ENCODE measurements at regions not wholly inside any gene's neighbourhood (a gene's known extent, or its start where the extent isn't known, plus 50 kb on each side); places are given as distances from the start of the nearest gene placed in this dataset.

DNA sequence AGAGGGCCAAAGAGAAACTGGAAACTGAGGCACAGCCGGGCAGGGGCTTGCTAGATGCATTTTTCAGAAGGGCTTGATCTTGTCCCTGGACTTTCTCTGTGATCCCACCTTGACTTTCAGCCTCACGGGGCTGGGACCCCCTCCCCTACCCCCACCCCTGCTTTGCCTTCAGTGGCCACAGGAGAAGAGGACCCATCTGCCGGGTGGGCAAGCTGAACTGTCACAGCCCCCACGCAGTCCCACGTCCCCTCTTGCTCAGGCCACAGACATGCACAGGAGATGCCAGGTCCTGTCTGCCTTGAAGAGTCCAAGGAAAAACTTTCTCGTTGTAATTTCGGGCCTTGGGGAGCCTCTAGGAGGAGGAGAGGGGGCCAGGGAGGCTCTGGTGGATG lies 158.9 kb downstream of the KIF26A start:
- ATAC-seq (no peak), DNase-seq (peak in 1 of 3 donors; percentile 24)
- TF ChIP-seq, protein P1, sequence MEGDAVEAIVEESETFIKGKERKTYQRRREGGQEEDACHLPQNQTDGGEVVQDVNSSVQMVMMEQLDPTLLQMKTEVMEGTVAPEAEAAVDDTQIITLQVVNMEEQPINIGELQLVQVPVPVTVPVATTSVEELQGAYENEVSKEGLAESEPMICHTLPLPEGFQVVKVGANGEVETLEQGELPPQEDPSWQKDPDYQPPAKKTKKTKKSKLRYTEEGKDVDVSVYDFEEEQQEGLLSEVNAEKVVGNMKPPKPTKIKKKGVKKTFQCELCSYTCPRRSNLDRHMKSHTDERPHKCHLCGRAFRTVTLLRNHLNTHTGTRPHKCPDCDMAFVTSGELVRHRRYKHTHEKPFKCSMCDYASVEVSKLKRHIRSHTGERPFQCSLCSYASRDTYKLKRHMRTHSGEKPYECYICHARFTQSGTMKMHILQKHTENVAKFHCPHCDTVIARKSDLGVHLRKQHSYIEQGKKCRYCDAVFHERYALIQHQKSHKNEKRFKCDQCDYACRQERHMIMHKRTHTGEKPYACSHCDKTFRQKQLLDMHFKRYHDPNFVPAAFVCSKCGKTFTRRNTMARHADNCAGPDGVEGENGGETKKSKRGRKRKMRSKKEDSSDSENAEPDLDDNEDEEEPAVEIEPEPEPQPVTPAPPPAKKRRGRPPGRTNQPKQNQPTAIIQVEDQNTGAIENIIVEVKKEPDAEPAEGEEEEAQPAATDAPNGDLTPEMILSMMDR (IDR thresholded peaks at IDR 0.05) = no peak
- no peaks in the 10 kb centered on the region for H3K36me3 ChIP-seq (ENCODE audit: low read depth)
- H3K4me1 ChIP-seq (ENCODE audit: low read depth) = peaks cover 10% of the 10 kb centered on the region
- intact Hi-C loops (cut with DNase I, micrococcal nuclease) = no loop called here
- H3K9me3 ChIP-seq = no peaks in the 10 kb centered on the region
- no peak overlapping the region for H3K4me3 ChIP-seq

GRCh38 chr14:104297721-104298401 lies 159.5 kb downstream of the KIF26A start:
- peak in 2 of 3 donors; percentile 14 to 27 for DNase-seq
- H3K9me3 ChIP-seq = no peaks in the 10 kb centered on the region
- peaks cover 10% of the 10 kb centered on the region for H3K4me1 ChIP-seq (ENCODE audit: low read depth)
- no peaks in the 10 kb centered on the region for H3K36me3 ChIP-seq (ENCODE audit: low read depth)
- intact Hi-C loops (cut with DNase I, micrococcal nuclease) = no loop called here
- ATAC-seq = no peak
- H3K4me3 ChIP-seq = no peak overlapping the region
- TF ChIP-seq, protein P1 (IDR thresholded peaks at IDR 0.05) = no peak

DNA sequence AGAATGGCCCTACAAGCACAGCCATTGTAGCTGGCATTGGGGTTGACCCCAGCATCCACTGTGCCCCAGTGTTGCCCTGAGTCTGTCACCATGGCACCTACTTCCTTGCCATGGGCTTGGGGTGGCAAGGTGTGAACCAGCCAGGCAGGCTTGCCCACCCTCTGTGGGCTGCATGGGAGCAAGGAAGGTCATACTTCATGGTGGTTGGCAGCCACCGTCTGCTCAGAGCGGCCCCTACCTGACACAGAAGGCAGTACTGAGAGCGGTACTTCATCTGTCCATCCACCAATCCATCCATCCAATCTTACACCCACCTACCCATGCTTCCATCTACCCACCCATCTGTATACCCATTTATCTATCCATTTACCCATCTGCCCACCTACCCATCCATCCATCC lies 160.1 kb downstream of the KIF26A start:
- ATAC-seq (no peak), DNase-seq (peak in 2 of 3 donors; percentile 15 to 26)
- intact Hi-C loops (cut with DNase I, micrococcal nuclease) = no loop called here
- TF ChIP-seq, protein P1 (IDR thresholded peaks at IDR 0.05) = no peak
- no peaks in the 10 kb centered on the region for H3K36me3 ChIP-seq (ENCODE audit: low read depth)
- no peaks in the 10 kb centered on the region for H3K9me3 ChIP-seq
- peaks cover 10% of the 10 kb centered on the region for H3K4me1 ChIP-seq (ENCODE audit: low read depth)
- H3K4me3 ChIP-seq = no peak overlapping the region

DNA sequence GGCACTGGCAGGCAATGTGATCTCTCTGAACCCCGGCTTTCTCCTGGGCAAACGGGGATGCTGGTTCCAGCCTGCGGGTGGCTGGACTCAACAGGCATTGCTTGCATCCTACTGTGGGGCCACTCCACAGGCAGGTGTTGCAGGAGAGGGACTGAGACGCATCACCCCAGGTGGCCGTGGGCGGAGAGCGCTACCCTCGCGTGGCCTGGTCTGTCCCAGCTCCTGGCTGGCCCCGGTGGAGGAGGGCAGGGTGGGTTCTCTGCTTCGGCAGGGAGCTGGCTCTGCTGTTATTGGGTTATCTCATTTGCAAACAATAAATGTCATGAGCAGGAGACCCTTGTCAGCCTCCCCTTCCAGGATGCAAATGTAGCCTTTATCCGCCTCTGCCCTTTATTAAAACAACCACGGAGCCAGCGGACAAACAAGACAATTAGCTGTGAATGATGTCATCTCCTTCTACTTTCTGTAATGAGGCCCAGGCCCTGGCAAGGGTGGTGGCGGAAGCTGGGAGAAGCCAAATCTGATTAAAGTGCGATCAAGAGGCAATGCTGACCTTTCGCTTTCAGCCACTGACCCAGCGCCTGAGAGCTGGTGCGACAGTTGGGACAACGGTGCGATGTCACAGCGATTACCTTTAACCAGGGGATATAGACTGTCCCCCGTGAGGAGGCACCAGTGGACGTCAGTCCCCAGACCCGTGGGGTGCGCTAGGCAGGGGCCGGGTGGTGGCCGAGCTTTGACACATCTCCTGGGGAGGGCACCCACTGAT lies 161.8 kb downstream of the KIF26A start:
- intact Hi-C loops (cut with DNase I, micrococcal nuclease) = no loop called here
- peak in 2 of 3 donors; percentile 22 to 23 for DNase-seq

DNA sequence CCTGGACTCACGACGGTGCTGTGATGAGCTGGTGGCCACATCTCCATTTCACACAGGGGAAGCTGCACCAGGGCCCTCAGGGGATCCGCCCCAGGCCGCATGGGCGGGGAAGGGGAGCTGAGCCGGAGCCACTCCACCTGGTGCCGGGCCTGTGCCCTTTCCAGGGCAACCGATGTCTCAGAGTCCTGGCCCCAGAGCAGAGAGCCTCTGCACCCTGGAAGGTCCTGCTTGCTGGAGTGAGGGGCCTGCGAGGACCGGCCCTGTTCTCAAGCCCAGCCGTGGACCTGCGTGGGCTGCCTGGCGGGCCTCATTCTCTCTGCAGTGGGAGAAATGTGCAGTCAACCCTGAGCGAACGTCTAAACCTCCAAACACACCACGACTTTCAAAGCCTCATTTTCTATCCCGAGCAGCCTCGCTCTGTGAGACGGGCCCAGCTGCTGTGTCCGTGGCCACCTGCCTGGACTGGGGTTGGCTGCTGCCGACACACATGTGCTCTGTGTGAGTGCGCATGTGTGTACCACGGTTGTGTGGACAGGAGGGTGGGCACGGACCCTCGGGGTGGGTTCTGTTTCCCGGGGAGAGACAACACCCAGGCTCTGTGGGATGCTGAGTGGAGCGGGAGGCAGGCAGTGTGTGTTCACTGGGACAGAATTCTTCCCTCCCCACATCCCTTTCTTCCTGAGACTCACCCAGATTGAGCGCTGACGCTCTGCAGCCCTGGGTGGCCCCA lies 163.5 kb downstream of the KIF26A start:
- no peaks in the 10 kb centered on the region for H3K36me3 ChIP-seq (ENCODE audit: low read depth)
- H3K4me1 ChIP-seq (ENCODE audit: low read depth) = no peaks in the 10 kb centered on the region
- intact Hi-C loops (cut with DNase I, micrococcal nuclease) = no loop called here
- ATAC-seq (no peak), DNase-seq (peak in 2 of 3 donors; percentile 11 to 24)
- no peak overlapping the region for H3K4me3 ChIP-seq
- TF ChIP-seq, protein P1 (IDR thresholded peaks at IDR 0.05) = no peak
- H3K9me3 ChIP-seq = no peaks in the 10 kb centered on the region

More for the DNA sequence above, 161.8 kb downstream of the KIF26A start:
- TF ChIP-seq, protein P1 (IDR thresholded peaks at IDR 0.05) = no peak
- H3K36me3 ChIP-seq (ENCODE audit: low read depth) = no peaks in the 10 kb centered on the region
- H3K9me3 ChIP-seq = no peaks in the 10 kb centered on the region
- H3K4me3 ChIP-seq = no peak overlapping the region
- no peak for ATAC-seq
- no peaks in the 10 kb centered on the region for H3K4me1 ChIP-seq (ENCODE audit: low read depth)

Measured in mucosa of descending colon (tissue), 3 donors.